ENCODE measurements at regions not wholly inside any gene's neighbourhood (a gene's known extent, or its start where the extent isn't known, plus 50 kb on each side); places are given as distances from the start of the nearest gene placed in this dataset.

GRCh38 chr12:111041091-111041490 is 120.7 kb upstream of the MYL2 start:
- TF ChIP-seq CTCF (tag by site-specific recombination; IDR thresholded peaks at IDR 0.05) = no peak
- TF ChIP-seq ZNF423 (tag by site-specific recombination; IDR thresholded peaks at IDR 0.05) = no peak
- TF ChIP-seq ZNF639 (tag by site-specific recombination; IDR thresholded peaks at IDR 0.05) = no peak
- no peak for TF ChIP-seq ZNF362 (tag by site-specific recombination; IDR thresholded peaks at IDR 0.05)
- TF ChIP-seq ZNF571 (tag by site-specific recombination; IDR thresholded peaks at IDR 0.05) = no peak

Measured in HEK293 (cell line).